ENCODE measurements at regions not wholly inside any gene's neighbourhood (a gene's known extent, or its start where the extent isn't known, plus 50 kb on each side); places are given as distances from the start of the nearest gene placed in this dataset.

DNA sequence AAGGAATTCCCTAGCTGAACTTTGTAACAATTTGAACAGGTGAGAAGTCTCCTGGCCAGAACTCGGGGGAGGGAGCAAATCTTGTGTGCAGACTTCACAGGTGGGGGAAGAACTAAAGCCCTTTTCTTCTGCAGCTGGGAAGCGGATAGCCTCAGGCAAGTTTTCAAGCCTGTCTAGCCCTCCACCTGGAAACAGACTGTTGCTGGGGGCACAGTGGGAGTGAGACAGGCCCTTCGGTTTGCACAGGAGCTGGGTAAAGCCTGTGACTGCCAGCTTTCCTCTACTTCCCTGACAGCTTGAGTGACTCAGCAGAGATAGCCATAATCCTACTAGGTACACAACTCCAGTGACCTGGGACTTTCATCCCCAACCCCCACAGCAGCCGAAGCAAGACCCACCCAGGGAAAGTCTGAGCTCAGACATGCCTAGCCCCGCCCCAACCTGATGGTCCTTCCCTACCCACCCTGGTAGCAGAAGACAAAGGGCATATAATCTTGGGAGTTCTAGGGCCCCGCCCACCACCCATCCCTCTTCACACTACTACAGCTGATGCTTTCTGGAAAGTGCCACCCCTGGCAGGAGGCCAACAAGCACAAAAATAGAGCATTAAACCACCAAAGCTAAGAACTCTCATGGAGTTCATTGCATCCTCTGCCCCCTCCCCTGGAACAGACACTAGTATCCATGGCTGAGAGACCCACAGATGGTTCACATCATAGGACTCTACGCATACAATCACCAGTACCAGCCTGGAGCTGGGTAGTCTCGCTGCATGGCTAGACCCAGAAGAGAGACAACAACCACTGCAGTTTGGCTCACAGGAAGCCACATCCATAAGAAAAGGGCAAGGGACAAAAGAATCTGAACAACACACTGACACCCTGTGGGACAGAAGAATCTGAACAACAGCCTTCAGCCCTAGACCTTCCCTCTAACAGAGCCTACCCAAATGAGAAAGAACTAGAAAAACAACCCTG, 479.0 kb downstream of the RAP2B start:
- TF ChIP-seq, protein P1, sequence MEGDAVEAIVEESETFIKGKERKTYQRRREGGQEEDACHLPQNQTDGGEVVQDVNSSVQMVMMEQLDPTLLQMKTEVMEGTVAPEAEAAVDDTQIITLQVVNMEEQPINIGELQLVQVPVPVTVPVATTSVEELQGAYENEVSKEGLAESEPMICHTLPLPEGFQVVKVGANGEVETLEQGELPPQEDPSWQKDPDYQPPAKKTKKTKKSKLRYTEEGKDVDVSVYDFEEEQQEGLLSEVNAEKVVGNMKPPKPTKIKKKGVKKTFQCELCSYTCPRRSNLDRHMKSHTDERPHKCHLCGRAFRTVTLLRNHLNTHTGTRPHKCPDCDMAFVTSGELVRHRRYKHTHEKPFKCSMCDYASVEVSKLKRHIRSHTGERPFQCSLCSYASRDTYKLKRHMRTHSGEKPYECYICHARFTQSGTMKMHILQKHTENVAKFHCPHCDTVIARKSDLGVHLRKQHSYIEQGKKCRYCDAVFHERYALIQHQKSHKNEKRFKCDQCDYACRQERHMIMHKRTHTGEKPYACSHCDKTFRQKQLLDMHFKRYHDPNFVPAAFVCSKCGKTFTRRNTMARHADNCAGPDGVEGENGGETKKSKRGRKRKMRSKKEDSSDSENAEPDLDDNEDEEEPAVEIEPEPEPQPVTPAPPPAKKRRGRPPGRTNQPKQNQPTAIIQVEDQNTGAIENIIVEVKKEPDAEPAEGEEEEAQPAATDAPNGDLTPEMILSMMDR (IDR thresholded peaks at IDR 0.05) = no peak
- no peak for TF ChIP-seq EZH2 (IDR thresholded peaks at IDR 0.05; ENCODE audit: borderline replicate concordance, insufficient read depth, low read depth, low read length, poor library complexity, severe bottlenecking)
